GM23338 (cell line): ENCODE measurements at regions not wholly inside any gene's neighbourhood (a gene's known extent, or its start where the extent isn't known, plus 50 kb on each side); places are given as distances from the start of the nearest gene placed in this dataset.

ENCODE experiments used
- ATAC-seq: fragments of 200-7000 bp; cut with Tn5 transposase; 3 replicates; pipeline ENCODE4 v1.9.1; 2020
- DNase-seq: peaks from one replicate; pipeline ENCODE4 v3.0.0-alpha.2; 2015; ENCODE audit warnings: low spot score
- H2AFZ ChIP-seq: fragments of 200-600 bp; sonication (generic); 2 replicates; pipeline ENCODE4 v1.8.0; 2016; ENCODE audit warnings: antibody characterized with exemption, mild to moderate bottlenecking, moderate library complexity
- H3F3A ChIP-seq: fragments of 200-600 bp; sonication (generic); replicated peaks from 2 replicates; pipeline ENCODE4 v1.8.0; 2017; ENCODE audit warnings: antibody characterized with exemption, mixed run types, low read depth
- H3K27ac ChIP-seq: fragments of 200-600 bp; sonication (generic); 2 replicates; pipeline ENCODE4 v1.6.1; 2016; ENCODE audit warnings: low read depth
- H3K27me3 ChIP-seq: fragments of 200-600 bp; sonication (generic); 2 replicates; pipeline ENCODE4 v1.8.0; 2016; ENCODE audit warnings: mild to moderate bottlenecking, mixed run types, moderate library complexity; ENCODE audit not compliant: insufficient read depth
- H3K36me3 ChIP-seq: fragments of 200-600 bp; sonication (generic); 2 replicates; pipeline ENCODE4 v1.8.0; 2016; ENCODE audit warnings: mild to moderate bottlenecking; ENCODE audit not compliant: insufficient read depth
- H3K4me1 ChIP-seq: fragments of 200-600 bp; sonication (generic); 2 replicates; pipeline ENCODE4 v1.8.0; 2016; ENCODE audit warnings: mild to moderate bottlenecking, moderate library complexity; ENCODE audit not compliant: insufficient read depth
- H3K4me2 ChIP-seq: fragments of 200-600 bp; sonication (generic); 2 replicates; pipeline ENCODE4 v1.7.1; 2017; ENCODE audit warnings: mixed run types
- H3K4me3 ChIP-seq: fragments of 200-600 bp; sonication (generic); 2 replicates; pipeline ENCODE4 v1.6.1; 2016; ENCODE audit warnings: mixed run types
- H3K79me2 ChIP-seq: fragments of 200-600 bp; sonication (generic); replicated peaks from 2 replicates; pipeline ENCODE4 v1.8.0; 2017; ENCODE audit warnings: mild to moderate bottlenecking; ENCODE audit not compliant: insufficient read depth
- H3K9me2 ChIP-seq: fragments of 200-600 bp; sonication (generic); 2 replicates; pipeline ENCODE4 v1.8.0; 2017; ENCODE audit not compliant: insufficient read depth
- H4K20me1 ChIP-seq: fragments of 200-600 bp; sonication (generic); replicated peaks from 2 replicates; pipeline ENCODE4 v1.8.0; 2017; ENCODE audit warnings: mild to moderate bottlenecking; ENCODE audit not compliant: insufficient read depth
- H3K27ac Mint-ChIP-seq: 2 replicates; pipeline ENCODE4 v1.8.0; 2020; ENCODE audit warnings: inconsistent platforms, mild to moderate bottlenecking, moderate library complexity, mixed read lengths
- H3K27me3 Mint-ChIP-seq: 3 replicates; pipeline ENCODE4 v1.8.0; 2022; ENCODE audit warnings: low read depth, mild to moderate bottlenecking, moderate library complexity, mixed read lengths, inconsistent platforms; ENCODE audit not compliant: insufficient read depth, poor library complexity
- H3K36me3 Mint-ChIP-seq: 3 replicates; pipeline ENCODE4 v1.8.0; 2021; ENCODE audit warnings: low read depth, mild to moderate bottlenecking, inconsistent platforms, moderate library complexity, mixed read lengths
- H3K4me1 Mint-ChIP-seq: 3 replicates; pipeline ENCODE4 v1.8.0; 2020; ENCODE audit warnings: mild to moderate bottlenecking, inconsistent platforms, mixed read lengths
- H3K4me3 Mint-ChIP-seq: 3 replicates; pipeline ENCODE4 v1.8.0; 2021; ENCODE audit warnings: moderate library complexity, mild to moderate bottlenecking, inconsistent platforms, mixed read lengths
- H3K9me3 Mint-ChIP-seq: 3 replicates; pipeline ENCODE4 v1.8.0; 2020; ENCODE audit warnings: moderate library complexity, mild to moderate bottlenecking, inconsistent platforms, mixed read lengths
- CREB1 ChIP-seq: fragments of 250-450 bp; sonication (Bioruptor Pico); IDR thresholded peaks from 2 replicates; pipeline ENCODE4 v1.5.0; 2020; ENCODE audit warnings: low read depth, mild to moderate bottlenecking, moderate library complexity
- EZH2phosphoT487 ChIP-seq: fragments of 200-600 bp; sonication (generic); IDR thresholded peaks from one replicate; pipeline ENCODE4 v1.8.1; 2018; ENCODE audit warnings: antibody characterized with exemption; ENCODE audit not compliant: unreplicated experiment
- JUNB ChIP-seq: IDR thresholded peaks from one replicate; pipeline ENCODE4 v1.6.1; 2016; ENCODE audit warnings: antibody characterized with exemption; ENCODE audit not compliant: unreplicated experiment
- POLR2AphosphoS5 ChIP-seq: IDR thresholded peaks from 2 replicates; pipeline ENCODE4 v1.6.1; 2016; ENCODE audit warnings: antibody characterized with exemption, low read depth
- STAT1 ChIP-seq: IDR thresholded peaks from one replicate; pipeline ENCODE4 v1.6.1; 2016; ENCODE audit warnings: antibody characterized with exemption; ENCODE audit not compliant: unreplicated experiment
- ZNF114 ChIP-seq: fragments of 250-450 bp; sonication (Bioruptor Pico); IDR thresholded peaks from 2 replicates; pipeline ENCODE4 v1.5.0; 2020; ENCODE audit warnings: mild to moderate bottlenecking, moderate library complexity
- TF ChIP-seq, protein P1 (sequence below): fragments of 250-450 bp; sonication (Bioruptor Pico); IDR thresholded peaks from 2 replicates; pipeline ENCODE4 v1.5.0; 2020; ENCODE audit warnings: mild to moderate bottlenecking, moderate library complexity

DNA sequence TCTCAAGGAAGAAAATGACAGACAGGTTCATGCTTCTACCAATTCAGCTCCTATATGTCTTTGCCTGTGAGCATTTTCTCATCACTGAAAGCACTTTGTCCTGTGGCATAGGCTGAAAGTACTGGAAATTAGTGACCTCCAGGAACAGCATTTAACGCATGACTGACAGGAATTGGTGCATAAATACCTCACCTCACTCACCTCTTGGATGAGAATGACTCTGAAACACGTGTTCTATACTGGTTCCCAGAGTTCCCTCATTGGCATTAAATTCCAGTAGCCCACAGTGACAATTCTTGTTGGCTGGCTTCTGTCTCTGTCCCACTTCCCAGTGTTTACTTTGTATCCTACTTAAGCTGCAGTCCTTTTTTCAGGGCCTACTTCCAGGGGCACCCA, 83.4 kb upstream of the MAPRE2 start (continued):
- TF ChIP-seq, protein P1, sequence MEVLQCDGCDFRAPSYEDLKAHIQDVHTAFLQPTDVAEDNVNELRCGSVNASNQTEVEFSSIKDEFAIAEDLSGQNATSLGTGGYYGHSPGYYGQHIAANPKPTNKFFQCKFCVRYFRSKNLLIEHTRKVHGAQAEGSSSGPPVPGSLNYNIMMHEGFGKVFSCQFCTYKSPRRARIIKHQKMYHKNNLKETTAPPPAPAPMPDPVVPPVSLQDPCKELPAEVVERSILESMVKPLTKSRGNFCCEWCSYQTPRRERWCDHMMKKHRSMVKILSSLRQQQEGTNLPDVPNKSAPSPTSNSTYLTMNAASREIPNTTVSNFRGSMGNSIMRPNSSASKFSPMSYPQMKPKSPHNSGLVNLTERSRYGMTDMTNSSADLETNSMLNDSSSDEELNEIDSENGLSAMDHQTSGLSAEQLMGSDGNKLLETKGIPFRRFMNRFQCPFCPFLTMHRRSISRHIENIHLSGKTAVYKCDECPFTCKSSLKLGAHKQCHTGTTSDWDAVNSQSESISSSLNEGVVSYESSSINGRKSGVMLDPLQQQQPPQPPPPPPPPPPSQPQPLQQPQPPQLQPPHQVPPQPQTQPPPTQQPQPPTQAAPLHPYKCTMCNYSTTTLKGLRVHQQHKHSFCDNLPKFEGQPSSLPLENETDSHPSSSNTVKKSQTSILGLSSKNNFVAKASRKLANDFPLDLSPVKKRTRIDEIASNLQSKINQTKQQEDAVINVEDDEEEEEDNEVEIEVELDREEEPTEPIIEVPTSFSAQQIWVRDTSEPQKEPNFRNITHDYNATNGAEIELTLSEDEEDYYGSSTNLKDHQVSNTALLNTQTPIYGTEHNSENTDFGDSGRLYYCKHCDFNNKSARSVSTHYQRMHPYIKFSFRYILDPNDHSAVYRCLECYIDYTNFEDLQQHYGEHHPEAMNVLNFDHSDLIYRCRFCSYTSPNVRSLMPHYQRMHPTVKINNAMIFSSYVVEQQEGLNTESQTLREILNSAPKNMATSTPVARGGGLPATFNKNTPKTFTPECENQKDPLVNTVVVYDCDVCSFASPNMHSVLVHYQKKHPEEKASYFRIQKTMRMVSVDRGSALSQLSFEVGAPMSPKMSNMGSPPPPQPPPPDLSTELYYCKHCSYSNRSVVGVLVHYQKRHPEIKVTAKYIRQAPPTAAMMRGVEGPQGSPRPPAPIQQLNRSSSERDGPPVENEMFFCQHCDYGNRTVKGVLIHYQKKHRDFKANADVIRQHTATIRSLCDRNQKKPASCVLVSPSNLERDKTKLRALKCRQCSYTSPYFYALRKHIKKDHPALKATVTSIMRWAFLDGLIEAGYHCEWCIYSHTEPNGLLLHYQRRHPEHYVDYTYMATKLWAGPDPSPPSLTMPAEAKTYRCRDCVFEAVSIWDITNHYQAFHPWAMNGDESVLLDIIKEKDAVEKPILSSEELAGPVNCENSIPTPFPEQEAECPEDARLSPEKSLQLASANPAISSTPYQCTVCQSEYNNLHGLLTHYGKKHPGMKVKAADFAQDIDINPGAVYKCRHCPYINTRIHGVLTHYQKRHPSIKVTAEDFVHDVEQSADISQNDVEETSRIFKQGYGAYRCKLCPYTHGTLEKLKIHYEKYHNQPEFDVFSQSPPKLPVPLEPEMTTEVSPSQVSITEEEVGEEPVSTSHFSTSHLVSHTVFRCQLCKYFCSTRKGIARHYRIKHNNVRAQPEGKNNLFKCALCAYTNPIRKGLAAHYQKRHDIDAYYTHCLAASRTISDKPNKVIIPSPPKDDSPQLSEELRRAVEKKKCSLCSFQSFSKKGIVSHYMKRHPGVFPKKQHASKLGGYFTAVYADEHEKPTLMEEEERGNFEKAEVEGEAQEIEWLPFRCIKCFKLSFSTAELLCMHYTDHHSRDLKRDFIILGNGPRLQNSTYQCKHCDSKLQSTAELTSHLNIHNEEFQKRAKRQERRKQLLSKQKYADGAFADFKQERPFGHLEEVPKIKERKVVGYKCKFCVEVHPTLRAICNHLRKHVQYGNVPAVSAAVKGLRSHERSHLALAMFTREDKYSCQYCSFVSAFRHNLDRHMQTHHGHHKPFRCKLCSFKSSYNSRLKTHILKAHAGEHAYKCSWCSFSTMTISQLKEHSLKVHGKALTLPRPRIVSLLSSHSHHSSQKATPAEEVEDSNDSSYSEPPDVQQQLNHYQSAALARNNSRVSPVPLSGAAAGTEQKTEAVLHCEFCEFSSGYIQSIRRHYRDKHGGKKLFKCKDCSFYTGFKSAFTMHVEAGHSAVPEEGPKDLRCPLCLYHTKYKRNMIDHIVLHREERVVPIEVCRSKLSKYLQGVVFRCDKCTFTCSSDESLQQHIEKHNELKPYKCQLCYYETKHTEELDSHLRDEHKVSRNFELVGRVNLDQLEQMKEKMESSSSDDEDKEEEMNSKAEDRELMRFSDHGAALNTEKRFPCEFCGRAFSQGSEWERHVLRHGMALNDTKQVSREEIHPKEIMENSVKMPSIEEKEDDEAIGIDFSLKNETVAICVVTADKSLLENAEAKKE (CRISPR knock-in tag), result no peak
- TF ChIP-seq ZNF114 (CRISPR knock-in tag), result no peak

DNA sequence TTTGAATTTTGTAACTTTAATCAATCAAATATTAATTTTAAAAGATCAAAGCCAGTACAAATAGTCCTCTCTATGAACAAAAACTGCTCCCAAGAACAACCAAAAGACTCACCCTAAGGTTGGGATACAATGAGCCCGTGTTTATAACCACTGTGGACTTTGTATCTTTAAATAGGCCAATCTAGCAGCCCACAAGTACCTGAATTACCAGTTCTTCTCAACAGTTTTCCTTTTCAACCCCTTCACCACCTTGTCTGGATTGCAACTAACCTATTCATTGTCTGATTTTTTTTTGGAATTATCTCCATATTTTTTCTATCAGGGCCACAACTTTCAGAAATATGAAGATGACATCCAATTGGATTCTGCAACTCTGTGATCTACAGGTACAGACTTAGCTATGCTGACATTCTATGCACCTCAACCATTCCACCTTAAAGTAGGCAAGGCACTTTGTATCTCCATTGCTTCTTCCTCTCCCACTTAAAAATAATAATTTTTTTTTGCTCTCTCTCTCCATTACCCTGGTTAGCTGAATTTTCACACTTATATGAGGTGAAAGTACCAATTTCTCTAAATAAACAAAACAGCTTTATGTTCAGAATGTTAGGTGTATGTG, 81.9 kb upstream of the MAPRE2 start:
- no peaks in the 10 kb centered on the region for H3K36me3 ChIP-seq
- no peaks in the 10 kb centered on the region for H4K20me1 ChIP-seq
- no peaks in the 10 kb centered on the region for H3F3A ChIP-seq
- no peaks in the 10 kb centered on the region for H3K79me2 ChIP-seq
- no peak overlapping the region for H3K27ac ChIP-seq
- no peak for ATAC-seq
- H2AFZ ChIP-seq, result no peak overlapping the region
- Mint-ChIP-seq H3K27me3 (peaks cover 2% of the 10 kb centered on the region), H3K36me3 (no peaks in the 10 kb centered on the region), H3K4me3 (no peak overlapping the region), H3K9me3 (no peaks in the 10 kb centered on the region), H3K4me1 (0 out of 3 replicates have a peak, but pooled peaks cover 3% of the 10 kb centered on the region), H3K27ac (no peak overlapping the region)
- H3K4me2 ChIP-seq, result no peak overlapping the region
- H3K4me3 ChIP-seq, result no peak overlapping the region
- H3K27me3 ChIP-seq, result no peaks in the 10 kb centered on the region
- no peaks in the 10 kb centered on the region for H3K9me2 ChIP-seq
- no peaks in the 10 kb centered on the region for H3K4me1 ChIP-seq
- DNase-seq, result no peak
- TF ChIP-seq STAT1 (no peak), ZNF114 (CRISPR knock-in tag) (no peak), POLR2AphosphoS5 (no peak), JUNB (no peak), EZH2phosphoT487 (no peak), CREB1 (CRISPR knock-in tag) (no peak)
- TF ChIP-seq, protein P1 (CRISPR knock-in tag), result no peak
